ENCODE measurements at regions not wholly inside any gene's neighbourhood (a gene's known extent, or its start where the extent isn't known, plus 50 kb on each side); places are given as distances from the start of the nearest gene placed in this dataset.

DNA sequence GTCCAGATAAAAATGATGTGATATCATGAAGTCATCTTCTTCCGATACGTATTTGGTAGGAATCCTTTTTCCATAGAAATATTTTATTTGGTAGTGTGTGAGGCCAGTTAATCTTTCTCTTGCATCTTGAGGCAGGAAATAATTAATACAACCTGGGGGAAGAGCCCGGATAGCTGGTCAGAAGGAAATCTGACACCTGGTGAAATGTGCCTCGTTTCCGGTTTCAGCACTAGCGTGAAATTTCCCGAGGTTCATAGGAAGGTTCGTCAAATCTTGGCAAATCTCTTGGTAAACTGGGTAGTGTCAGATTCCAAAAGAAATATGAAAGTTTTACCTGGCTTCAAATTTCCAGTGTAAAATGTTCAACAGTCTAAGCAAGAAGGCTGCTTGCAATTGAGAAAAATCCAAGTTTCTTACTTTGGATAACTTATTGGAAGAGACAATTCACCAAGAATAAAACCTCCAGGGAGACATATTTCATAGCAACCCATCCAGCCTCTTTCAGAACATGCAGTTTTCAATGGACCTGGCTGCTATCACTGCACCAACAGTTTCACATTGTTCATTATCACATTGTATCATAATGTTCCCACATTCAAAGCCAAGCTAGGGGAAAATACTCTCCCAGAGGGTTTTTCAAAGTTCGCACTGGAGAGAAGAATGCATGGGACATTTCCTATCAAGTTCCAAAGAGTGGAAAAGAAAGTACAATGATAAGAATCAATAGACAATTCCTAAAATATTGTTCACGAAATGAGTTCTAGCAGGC, 454.5 kb upstream of the CITED2 start:
- Histone ChIP-seq H3K36me3 (ENCODE audit: control insufficient read depth in 2 of 2, insufficient read depth in 2 of 2, low read length in 1 of 2) (no peaks in the 10 kb centered on the region), H3K9me3 (ENCODE audit: control insufficient read depth in 2 of 2, insufficient read depth in 1 of 2, low read length in 1 of 2) (no peaks in the 10 kb centered on the region), H3K27me3 (ENCODE audit: control insufficient read depth in 2 of 2, insufficient read depth in 1 of 2, low read length in 1 of 2) (no peaks in the 10 kb centered on the region), H3K4me3 (ENCODE audit: low read length in 2 of 2) (no peak overlapping the region), H3K4me1 (ENCODE audit: control insufficient read depth in 2 of 2, insufficient read depth in 2 of 2, low read length in 2 of 2) (no peaks in the 10 kb centered on the region), H3K27ac (ENCODE audit: low read depth in 1 of 2, low read length in 1 of 2) (no peak overlapping the region)
- WGBS = 90% methylated on average over 10 of the region's 10 CpGs
- DNase-seq (ENCODE audit: low read depth in 6 of 9, low spot score in 9 of 9) = no peak

DNA sequence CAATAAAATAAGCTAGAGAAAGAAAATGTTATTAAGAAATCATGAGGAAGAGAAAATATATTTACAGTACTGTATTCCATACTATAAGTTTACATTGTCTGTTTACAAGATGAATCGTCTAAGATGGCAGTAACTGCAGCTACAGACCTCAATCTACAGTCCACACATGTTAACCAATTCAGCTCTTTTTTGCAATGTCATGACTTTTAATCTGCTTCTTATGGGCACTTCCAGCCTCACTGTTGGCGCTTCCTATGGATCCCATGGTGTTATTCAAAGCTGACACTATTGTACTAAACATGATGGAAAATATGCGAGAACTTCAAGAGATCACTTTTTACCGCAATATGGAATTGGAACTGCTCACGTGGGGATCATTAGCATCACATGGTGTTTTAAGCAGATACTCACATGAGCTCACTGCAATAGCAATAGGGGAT, 451.5 kb upstream of the CITED2 start:
- Histone ChIP-seq H3K27ac (ENCODE audit: low read depth in 1 of 2, low read length in 1 of 2) (no peak overlapping the region), H3K4me1 (ENCODE audit: control insufficient read depth in 2 of 2, insufficient read depth in 2 of 2, low read length in 2 of 2) (no peaks in the 10 kb centered on the region), H3K36me3 (ENCODE audit: control insufficient read depth in 2 of 2, insufficient read depth in 2 of 2, low read length in 1 of 2) (no peaks in the 10 kb centered on the region), H3K27me3 (ENCODE audit: control insufficient read depth in 2 of 2, insufficient read depth in 1 of 2, low read length in 1 of 2) (no peaks in the 10 kb centered on the region), H3K9me3 (ENCODE audit: control insufficient read depth in 2 of 2, insufficient read depth in 1 of 2, low read length in 1 of 2) (no peaks in the 10 kb centered on the region), H3K4me3 (ENCODE audit: low read length in 2 of 2) (no peak overlapping the region)
- WGBS = 97% methylated on average over 5 of the region's 5 CpGs
- no peak for DNase-seq (ENCODE audit: low read depth in 6 of 9, low spot score in 9 of 9)

DNA sequence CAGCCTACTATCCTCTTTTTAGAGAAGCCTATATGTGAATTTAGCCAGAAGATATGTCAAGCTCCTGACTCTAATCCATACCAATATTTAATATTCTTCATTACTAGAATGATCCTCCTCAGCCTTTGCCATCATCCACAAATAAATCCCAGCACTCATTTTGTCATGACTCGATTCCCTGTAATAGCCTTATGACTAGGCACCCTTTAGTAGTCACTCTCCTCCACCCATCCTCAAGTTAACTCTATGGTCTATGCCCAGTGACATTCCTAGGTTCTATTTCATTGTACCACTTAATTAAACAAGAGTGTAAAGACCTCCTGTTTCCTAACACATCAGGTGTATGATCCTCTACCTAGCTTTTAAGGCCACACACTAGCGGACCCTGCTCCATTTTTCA, 450.4 kb upstream of the CITED2 start:
- Histone ChIP-seq H3K36me3 (ENCODE audit: control insufficient read depth in 2 of 2, insufficient read depth in 2 of 2, low read length in 1 of 2) (no peaks in the 10 kb centered on the region), H3K27ac (ENCODE audit: low read depth in 1 of 2, low read length in 1 of 2) (no peak overlapping the region), H3K27me3 (ENCODE audit: control insufficient read depth in 2 of 2, insufficient read depth in 1 of 2, low read length in 1 of 2) (no peaks in the 10 kb centered on the region), H3K9me3 (ENCODE audit: control insufficient read depth in 2 of 2, insufficient read depth in 1 of 2, low read length in 1 of 2) (no peaks in the 10 kb centered on the region), H3K4me3 (ENCODE audit: low read length in 2 of 2) (no peak overlapping the region), H3K4me1 (ENCODE audit: control insufficient read depth in 2 of 2, insufficient read depth in 2 of 2, low read length in 2 of 2) (no peaks in the 10 kb centered on the region)
- DNase-seq (ENCODE audit: low read depth in 6 of 9, low spot score in 9 of 9) = no peak
- 95% methylated on average over 2 of the region's 2 CpGs for WGBS

DNA sequence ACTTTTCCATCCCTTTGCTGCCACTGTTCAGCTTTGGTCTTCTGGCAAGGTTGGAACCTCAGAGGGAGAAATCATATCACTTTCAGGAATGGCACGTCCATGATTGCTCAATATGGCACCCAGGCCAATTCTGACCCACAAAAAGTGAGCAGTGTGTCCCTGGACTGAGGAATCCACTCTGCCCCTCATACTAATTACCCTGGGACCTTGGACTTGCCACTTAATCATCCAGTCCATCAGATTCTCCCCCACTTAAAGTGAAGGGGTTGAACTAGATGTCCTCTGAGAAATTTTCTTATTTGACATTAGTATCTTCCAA, 449.3 kb upstream of the CITED2 start:
- WGBS = 82% methylated on average over 1 of the region's 1 CpG
- no peaks in the 10 kb centered on the region for H3K9me3 ChIP-seq (ENCODE audit: control insufficient read depth in 2 of 2, insufficient read depth in 1 of 2, low read length in 1 of 2)
- no peaks in the 10 kb centered on the region for H3K36me3 ChIP-seq (ENCODE audit: control insufficient read depth in 2 of 2, insufficient read depth in 2 of 2, low read length in 1 of 2)
- no peaks in the 10 kb centered on the region for H3K27me3 ChIP-seq (ENCODE audit: control insufficient read depth in 2 of 2, insufficient read depth in 1 of 2, low read length in 1 of 2)
- H3K4me1 ChIP-seq (ENCODE audit: control insufficient read depth in 2 of 2, insufficient read depth in 2 of 2, low read length in 2 of 2) = no peaks in the 10 kb centered on the region
- H3K27ac ChIP-seq (ENCODE audit: low read depth in 1 of 2, low read length in 1 of 2) = no peak overlapping the region
- no peak overlapping the region for H3K4me3 ChIP-seq (ENCODE audit: low read length in 2 of 2)
- no peak for DNase-seq (ENCODE audit: low read depth in 6 of 9, low spot score in 9 of 9)

DNA sequence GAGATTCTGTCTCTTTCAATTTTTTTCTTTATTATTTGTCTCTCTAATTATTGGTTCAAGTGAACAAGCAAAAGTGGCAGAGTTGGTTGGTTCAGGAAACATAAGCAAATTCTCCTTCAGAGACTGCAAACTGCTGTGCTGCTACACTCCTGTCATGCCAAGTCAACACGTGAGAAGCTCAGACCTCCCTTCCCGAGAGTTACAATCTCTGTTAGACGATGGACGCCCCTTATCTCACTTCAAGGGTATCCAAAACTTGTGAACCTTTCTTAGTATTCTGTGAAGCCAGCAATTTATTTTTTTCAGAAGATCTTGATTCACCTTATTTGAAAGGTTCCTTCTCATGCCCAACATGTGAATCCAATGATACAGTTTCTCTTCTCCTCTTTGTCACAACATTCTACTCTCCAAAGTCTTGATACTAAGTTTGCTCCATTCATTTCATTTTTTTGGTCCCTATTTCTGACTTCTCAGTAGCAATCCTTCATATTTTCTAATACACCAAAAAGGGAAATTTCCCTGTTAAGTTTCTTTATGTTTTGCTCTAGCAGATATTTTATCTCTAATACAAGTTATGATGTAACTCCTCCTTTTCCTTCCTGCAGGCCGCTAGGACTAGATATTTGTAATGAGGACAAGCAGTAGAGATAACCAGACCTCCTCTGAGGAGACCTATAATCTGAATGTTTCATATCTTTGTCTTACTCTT, 448.8 kb upstream of the CITED2 start:
- Histone ChIP-seq H3K4me1 (ENCODE audit: control insufficient read depth in 2 of 2, insufficient read depth in 2 of 2, low read length in 2 of 2) (no peaks in the 10 kb centered on the region), H3K27me3 (ENCODE audit: control insufficient read depth in 2 of 2, insufficient read depth in 1 of 2, low read length in 1 of 2) (no peaks in the 10 kb centered on the region), H3K27ac (ENCODE audit: low read depth in 1 of 2, low read length in 1 of 2) (no peak overlapping the region), H3K36me3 (ENCODE audit: control insufficient read depth in 2 of 2, insufficient read depth in 2 of 2, low read length in 1 of 2) (no peaks in the 10 kb centered on the region), H3K4me3 (ENCODE audit: low read length in 2 of 2) (no peak overlapping the region), H3K9me3 (ENCODE audit: control insufficient read depth in 2 of 2, insufficient read depth in 1 of 2, low read length in 1 of 2) (no peaks in the 10 kb centered on the region)
- 94% methylated on average over 5 of the region's 5 CpGs for WGBS
- no peak for DNase-seq (ENCODE audit: low read depth in 6 of 9, low spot score in 9 of 9)

DNA sequence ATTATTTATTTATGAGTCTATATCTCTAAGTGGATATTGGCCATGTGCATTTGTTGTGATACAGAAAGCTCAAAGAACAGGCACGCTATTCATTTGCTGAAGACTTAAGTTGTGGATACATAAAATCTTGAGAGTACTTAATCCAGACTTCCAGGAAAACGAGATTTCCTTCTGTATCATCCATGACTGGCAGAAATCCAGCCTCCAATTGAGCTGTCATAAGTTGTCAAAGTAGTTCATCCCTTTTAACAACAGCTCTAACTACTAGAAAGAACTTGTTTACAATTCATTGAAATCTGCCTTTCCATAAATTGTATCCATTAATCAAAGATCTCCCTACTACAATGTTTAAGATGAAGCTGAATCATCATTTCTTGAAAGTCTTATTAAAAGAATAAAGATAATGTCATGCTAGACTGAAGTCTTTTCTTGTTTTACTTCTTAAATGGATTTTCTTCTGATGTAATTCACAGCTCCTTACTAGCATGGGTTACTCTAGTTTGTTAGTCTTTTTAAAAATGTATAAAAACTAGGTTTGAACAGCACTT, 447.3 kb upstream of the CITED2 start:
- DNase-seq (ENCODE audit: low read depth in 6 of 9, low spot score in 9 of 9) = no peak

DNA sequence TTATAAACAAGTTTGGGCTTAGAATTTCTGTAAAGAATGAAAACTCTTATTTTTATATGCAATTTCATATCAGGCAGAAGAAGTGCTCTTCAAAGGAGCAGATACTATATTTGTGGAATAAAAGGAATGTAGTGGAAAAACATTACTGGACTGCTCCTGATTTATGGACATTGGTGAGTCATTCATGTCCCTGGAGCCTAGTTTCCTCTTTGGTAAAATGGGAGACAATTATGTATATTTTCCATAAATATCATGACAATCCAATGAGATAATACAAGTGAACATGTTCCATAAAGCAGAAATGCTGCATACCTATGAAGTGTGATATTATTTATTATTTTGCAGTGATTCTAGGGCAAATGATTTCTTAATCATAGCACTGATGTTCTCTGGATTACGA, 445.8 kb upstream of the CITED2 start:
- Histone ChIP-seq H3K4me3 (ENCODE audit: low read length in 2 of 2) (no peak overlapping the region), H3K27ac (ENCODE audit: low read depth in 1 of 2, low read length in 1 of 2) (no peak overlapping the region), H3K27me3 (ENCODE audit: control insufficient read depth in 2 of 2, insufficient read depth in 1 of 2, low read length in 1 of 2) (no peaks in the 10 kb centered on the region), H3K9me3 (ENCODE audit: control insufficient read depth in 2 of 2, insufficient read depth in 1 of 2, low read length in 1 of 2) (no peaks in the 10 kb centered on the region), H3K36me3 (ENCODE audit: control insufficient read depth in 2 of 2, insufficient read depth in 2 of 2, low read length in 1 of 2) (no peaks in the 10 kb centered on the region), H3K4me1 (ENCODE audit: control insufficient read depth in 2 of 2, insufficient read depth in 2 of 2, low read length in 2 of 2) (no peaks in the 10 kb centered on the region)
- no peak for DNase-seq (ENCODE audit: low read depth in 6 of 9, low spot score in 9 of 9)
- 95% methylated on average over 1 of the region's 1 CpG for WGBS

More for the DNA sequence above, 447.3 kb upstream of the CITED2 start:
- Histone ChIP-seq H3K4me3 (ENCODE audit: low read length in 2 of 2) (no peak overlapping the region), H3K27ac (ENCODE audit: low read depth in 1 of 2, low read length in 1 of 2) (no peak overlapping the region), H3K9me3 (ENCODE audit: control insufficient read depth in 2 of 2, insufficient read depth in 1 of 2, low read length in 1 of 2) (no peaks in the 10 kb centered on the region), H3K27me3 (ENCODE audit: control insufficient read depth in 2 of 2, insufficient read depth in 1 of 2, low read length in 1 of 2) (no peaks in the 10 kb centered on the region), H3K4me1 (ENCODE audit: control insufficient read depth in 2 of 2, insufficient read depth in 2 of 2, low read length in 2 of 2) (no peaks in the 10 kb centered on the region), H3K36me3 (ENCODE audit: control insufficient read depth in 2 of 2, insufficient read depth in 2 of 2, low read length in 1 of 2) (no peaks in the 10 kb centered on the region)
- WGBS = 81% methylated on average over 2 of the region's 2 CpGs

DNA sequence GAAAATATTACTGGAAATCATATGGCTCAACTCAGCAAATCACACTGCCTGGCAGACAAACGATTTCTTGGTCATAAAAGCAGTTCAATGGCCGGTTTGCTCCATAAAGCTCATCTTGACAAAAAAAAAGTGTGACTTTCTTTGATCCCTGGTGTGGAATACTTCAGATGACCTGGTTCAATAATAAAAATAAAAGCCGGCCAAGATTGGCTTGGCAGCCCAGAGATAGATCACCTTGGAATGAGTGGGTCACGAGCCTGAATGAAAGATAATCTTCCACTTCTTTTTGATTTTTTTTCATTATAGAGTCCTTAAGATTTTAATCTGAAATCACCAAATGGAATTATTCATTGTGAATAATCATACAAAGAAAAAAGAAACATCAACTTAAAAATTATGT, 445.3 kb upstream of the CITED2 start:
- H3K27me3 ChIP-seq (ENCODE audit: control insufficient read depth in 2 of 2, insufficient read depth in 1 of 2, low read length in 1 of 2) = no peaks in the 10 kb centered on the region
- no peaks in the 10 kb centered on the region for H3K9me3 ChIP-seq (ENCODE audit: control insufficient read depth in 2 of 2, insufficient read depth in 1 of 2, low read length in 1 of 2)
- no peak for DNase-seq (ENCODE audit: low read depth in 6 of 9, low spot score in 9 of 9)
- H3K27ac ChIP-seq (ENCODE audit: low read depth in 1 of 2, low read length in 1 of 2) = no peak overlapping the region
- no peaks in the 10 kb centered on the region for H3K36me3 ChIP-seq (ENCODE audit: control insufficient read depth in 2 of 2, insufficient read depth in 2 of 2, low read length in 1 of 2)
- no peaks in the 10 kb centered on the region for H3K4me1 ChIP-seq (ENCODE audit: control insufficient read depth in 2 of 2, insufficient read depth in 2 of 2, low read length in 2 of 2)
- no peak overlapping the region for H3K4me3 ChIP-seq (ENCODE audit: low read length in 2 of 2)
- WGBS = 92% methylated on average over 4 of the region's 4 CpGs

DNA sequence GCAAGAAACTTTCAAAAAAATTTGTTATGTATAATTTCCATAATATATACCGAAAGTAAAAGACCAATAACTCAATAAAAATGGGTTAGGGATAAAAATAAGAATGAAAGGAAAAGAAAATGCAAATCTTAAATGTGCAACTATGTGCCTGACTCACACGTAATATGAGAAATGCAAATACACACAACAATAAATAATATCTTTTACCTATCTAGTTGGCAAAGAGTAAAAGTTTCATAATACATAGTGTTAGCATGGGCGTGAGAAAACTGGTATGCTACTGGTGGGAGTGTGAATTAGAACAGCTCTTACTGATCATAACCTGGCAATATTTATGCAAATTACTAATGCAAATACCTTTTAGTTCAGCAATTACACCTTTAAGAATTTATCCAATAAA, 438.5 kb upstream of the CITED2 start:
- 95% methylated on average over 3 of the region's 3 CpGs for WGBS
- no peaks in the 10 kb centered on the region for H3K27me3 ChIP-seq (ENCODE audit: control insufficient read depth in 2 of 2, insufficient read depth in 1 of 2, low read length in 1 of 2)
- no peak overlapping the region for H3K4me3 ChIP-seq (ENCODE audit: low read length in 2 of 2)
- no peaks in the 10 kb centered on the region for H3K4me1 ChIP-seq (ENCODE audit: control insufficient read depth in 2 of 2, insufficient read depth in 2 of 2, low read length in 2 of 2)
- H3K27ac ChIP-seq (ENCODE audit: low read depth in 1 of 2, low read length in 1 of 2) = no peak overlapping the region
- no peak for DNase-seq (ENCODE audit: low read depth in 6 of 9, low spot score in 9 of 9)
- H3K36me3 ChIP-seq (ENCODE audit: control insufficient read depth in 2 of 2, insufficient read depth in 2 of 2, low read length in 1 of 2) = no peaks in the 10 kb centered on the region
- H3K9me3 ChIP-seq (ENCODE audit: control insufficient read depth in 2 of 2, insufficient read depth in 1 of 2, low read length in 1 of 2) = no peaks in the 10 kb centered on the region

Measured in thymus (tissue), 11 donors.